SKM-1 (cell line): ENCODE measurements at regions not wholly inside any gene's neighbourhood (a gene's known extent, or its start where the extent isn't known, plus 50 kb on each side); places are given as distances from the start of the nearest gene placed in this dataset.
"Not testable (repeated sequence)": the region's sequence is repeated elsewhere in the genome, so short reads cannot be mapped to it uniquely, and the experiment has no call there.

Experiments used
- DNase-seq: peaks from one replicate; lab custom pipeline; 2025; ENCODE audit not compliant: unreplicated experiment; lab: John Stamatoyannopoulos, UW

GRCh38 chr5:17817990-17818389, 183.7 kb downstream of the TAF11L14 start:
- DNase-seq: no peak

GRCh38 chr5:17819783-17820182, 185.5 kb downstream of the TAF11L14 start:
- no peak for DNase-seq

DNA sequence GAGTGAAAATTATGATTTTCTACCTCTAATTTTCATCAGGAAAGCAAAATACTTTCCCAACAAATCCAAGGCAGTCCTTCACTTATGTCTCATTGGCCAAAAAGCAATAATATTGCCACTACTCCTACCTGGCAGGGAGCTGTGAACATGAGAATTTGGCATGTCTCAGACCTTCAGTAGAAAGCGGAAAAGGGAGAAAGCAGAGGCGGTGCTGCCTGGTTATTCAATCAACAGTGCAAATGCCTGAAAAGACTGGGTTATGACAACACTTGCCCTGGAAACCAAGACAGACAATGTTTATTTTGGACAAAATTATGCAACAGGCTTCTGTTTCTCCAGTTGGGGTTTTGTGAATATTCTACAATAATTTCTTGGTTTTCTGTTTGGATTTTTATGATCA, 194.4 kb downstream of the TAF11L14 start:
- no peak for DNase-seq

- DNase-seq: no peak
Measured at GRCh38 chr5:17829456-17829855, 195.2 kb downstream of the TAF11L14 start.

GRCh38 chr5:17831279-17831678, 197.0 kb downstream of the TAF11L14 start:
- DNase-seq: no peak

DNA sequence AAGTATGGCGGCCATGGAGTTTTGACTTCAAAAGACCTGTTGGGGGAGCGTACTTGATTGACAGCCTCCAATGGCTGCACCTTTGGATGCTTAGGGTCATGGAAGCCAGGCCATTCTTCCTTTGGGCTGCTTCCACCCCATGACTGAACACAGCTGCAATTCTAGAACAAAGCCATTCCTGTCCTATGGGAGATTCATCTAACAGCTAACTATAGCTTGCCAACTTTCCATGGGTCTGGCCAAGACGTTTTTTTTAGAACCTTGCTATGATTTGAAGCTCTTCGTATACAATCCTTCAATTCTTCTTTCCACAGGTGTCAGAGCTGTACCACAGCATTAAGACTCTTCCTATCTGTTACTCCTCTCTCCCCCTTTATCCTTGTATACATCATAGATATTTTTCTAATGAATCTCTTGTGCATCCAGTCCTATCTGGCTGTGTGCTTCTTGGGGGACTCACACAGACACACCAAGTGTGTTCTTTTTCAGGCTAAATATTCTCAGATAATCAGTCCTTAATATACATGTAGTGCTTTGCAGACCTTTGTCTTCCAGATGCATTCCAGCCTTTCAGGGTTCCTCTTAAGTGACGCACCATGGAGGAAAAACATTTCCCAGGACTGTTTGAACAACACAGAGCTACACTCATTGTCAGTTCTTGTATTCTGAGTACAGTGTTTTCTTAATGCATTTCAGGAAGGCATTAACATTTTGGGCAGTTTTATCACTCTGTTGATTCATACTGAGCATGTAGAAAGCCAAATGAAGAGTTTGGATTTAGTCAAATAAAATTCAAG, 198.9 kb downstream of the TAF11L14 start:
- DNase-seq: no peak

GRCh38 chr5:17837757-17838156, 203.5 kb downstream of the TAF11L14 start:
- DNase-seq: no peak

- no peak for DNase-seq
Measured at GRCh38 chr5:17838469-17838868, 204.2 kb downstream of the TAF11L14 start.

GRCh38 chr5:17839848-17840247, 205.6 kb downstream of the TAF11L14 start:
- no peak for DNase-seq

DNA sequence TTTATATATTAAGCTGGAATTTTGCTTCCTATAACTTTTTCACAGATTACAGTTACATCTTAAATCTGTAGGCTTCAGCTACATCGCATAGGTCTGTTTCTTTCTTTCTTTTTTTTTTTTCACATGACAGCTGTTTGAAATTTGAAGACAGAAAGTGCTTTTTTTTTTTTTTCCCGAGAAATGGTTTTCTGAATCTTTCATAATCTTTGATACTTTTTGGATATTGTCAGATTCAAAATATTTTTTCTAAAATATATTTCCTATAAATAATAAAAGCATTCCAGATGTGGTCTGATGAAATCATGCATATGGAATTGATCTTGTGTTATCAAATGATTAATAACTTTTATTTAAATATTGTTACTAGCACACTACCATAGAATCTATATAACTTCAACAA, 212.2 kb downstream of the TAF11L14 start:
- DNase-seq: no peak

DNA sequence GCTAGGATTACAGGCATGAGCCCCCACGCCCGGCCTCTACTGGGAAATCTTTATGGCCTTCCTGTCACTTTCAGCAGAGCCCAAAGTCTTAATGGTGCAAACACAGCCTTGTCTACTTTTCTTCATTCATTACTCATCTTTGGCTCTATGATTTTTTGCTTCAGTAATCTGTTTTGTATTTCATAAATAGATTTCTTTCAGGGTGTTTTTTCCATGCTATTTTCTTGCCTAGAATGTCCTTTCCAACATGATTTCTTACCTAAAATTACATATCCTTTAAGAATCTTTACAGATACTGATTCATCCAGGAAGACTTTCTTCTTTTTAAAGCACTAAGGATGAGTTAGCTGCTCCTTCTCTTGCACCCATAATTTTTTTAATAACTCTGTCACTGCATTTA, 213.0 kb downstream of the TAF11L14 start:
- DNase-seq: no peak

DNA sequence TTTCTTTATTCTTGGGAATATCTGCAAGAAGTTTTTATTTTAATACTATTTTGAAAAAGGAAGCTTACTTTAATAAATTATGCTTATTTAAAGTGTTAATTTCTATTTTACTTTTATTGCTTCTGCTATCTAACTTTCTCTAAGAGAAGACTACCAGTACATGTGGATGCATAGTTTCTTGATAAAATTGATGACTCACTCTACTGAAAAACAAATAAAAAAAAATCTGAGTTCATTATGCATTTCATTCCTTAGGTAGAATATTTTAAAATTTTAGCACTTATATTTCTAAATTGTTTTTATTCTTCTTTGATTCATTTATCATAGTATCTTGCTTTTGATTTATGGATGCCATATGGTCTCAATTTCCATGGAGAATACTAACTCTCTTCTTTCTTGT, 217.9 kb downstream of the TAF11L14 start:
- DNase-seq: no peak

DNA sequence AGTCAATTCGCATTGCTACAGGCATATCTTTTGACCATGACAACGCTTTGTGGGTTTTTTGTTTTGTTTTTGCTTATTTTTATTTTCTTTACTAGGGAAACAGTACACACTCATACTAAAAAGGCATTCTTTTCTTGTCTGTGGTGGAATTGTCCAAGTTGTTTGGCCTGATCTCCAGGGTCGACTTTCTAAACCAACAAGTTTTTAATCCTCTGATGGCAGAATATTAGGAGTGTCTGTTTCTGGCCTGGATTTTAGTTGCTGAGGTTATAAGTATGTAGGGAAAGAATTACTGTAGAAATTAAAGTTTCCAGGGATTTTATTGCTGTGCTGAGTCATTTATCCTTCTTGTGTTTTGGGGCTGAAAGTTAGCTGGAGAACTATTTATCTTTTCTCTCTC, 218.5 kb downstream of the TAF11L14 start:
- no peak for DNase-seq

DNA sequence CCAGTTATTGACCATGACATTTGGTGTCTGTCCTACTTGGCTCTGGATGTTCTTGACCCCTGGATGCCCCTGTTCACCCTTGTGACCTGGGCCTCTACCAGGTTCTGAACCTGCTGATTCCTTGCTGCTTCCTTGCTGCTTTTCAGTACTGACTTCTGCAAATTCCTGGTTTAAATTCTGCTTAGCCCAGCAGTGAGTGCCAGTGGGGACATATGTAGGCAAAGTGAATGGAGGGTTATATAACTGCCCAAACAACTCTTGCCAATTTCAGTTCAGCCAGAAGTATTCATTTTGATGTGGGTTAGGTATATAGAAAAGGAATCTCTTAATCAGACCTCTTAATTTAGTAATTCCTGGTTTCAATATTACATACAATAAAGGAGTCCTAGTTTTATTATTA, 220.6 kb downstream of the TAF11L14 start:
- DNase-seq: no peak

GRCh38 chr5:17860660-17861315, 226.5 kb downstream of the TAF11L14 start:
- no peak for DNase-seq

GRCh38 chr5:17864903-17865302, 230.6 kb downstream of the TAF11L14 start:
- DNase-seq: not testable (repeated sequence)

DNA sequence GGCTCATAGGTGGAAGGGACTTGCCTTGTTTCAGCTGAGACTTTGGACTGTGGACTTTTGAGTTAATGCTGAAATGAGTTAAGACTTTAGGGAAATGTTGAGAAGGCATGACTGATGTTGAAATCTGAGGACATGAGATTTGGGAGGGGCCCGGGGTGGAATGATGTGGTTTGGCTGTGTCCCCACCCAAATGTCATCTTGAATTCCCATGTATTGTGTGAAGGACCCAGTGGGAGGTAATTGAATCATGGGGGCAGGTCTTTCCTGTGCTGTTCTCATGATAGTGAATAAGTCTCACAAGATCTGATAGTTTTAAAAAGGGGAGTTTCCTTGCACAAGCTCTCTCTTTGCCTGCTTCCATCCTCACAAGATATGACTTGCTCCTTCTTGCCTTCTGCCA, 231.7 kb downstream of the TAF11L14 start:
- DNase-seq: not testable (repeated sequence)

GRCh38 chr5:17872204-17872603, 237.9 kb downstream of the TAF11L14 start:
- DNase-seq: no peak

DNA sequence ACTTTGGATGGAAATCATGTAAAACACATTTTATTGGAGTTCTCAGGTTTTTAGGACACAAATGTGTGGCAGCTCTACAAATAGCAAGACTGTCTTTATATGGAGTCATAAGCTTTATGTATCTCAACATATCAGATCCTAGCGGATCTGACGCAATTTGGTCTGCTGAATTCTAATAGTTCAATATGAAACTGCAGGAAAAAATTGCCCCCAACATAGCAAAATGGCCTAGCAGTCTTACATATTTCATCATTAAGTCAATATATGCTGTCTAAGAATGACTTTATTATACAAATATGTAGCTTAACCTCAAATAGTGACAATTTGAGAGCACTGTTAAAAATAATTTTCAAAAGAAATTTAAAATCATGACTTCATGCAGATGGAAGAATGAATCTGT, 244.3 kb downstream of the TAF11L14 start:
- DNase-seq: no peak

DNA sequence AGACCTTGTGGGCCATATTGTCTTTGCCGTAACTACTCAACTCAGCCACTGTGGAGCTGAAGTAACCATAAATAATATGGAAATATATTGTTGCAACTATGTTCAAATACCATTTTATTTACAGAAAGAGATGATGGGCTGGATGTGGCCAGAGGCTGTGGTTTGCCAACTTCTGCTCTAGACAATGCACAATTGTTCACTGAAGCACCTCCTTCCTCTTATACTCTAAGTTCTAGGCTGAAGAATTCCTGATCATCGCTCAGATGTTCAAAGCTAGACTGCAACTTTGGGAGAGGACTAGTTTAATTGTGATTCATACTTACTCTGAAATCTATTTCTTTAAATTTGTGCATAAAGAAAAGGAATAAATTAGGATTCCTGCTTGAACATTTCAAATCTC, 245.0 kb downstream of the TAF11L14 start:
- no peak for DNase-seq

- no peak for DNase-seq
Measured at GRCh38 chr5:17880869-17881268, 246.6 kb downstream of the TAF11L14 start.

GRCh38 chr5:17882760-17883488, 248.7 kb downstream of the TAF11L14 start:
- DNase-seq: no peak
